K562 (cell line): ENCODE measurements at regions not wholly inside any gene's neighbourhood (a gene's known extent, or its start where the extent isn't known, plus 50 kb on each side); places are given as distances from the start of the nearest gene placed in this dataset.

Experiments used
- ATF1 ChIP-seq, 2 experiments: fragments of 450-650 bp in 1 of 2; IDR thresholded peaks; 2 replicates each; pipeline ENCODE4 v1.6.1; 2016; ENCODE audit warnings: missing compliant biosample characterization in 1 of 2, missing genetic modification characterization in 1 of 2
- ATF7 ChIP-seq: fragments of 450-650 bp; IDR thresholded peaks from 2 replicates; pipeline ENCODE4 v1.7.1; 2014; ENCODE audit warnings: mild to moderate bottlenecking, moderate library complexity
- C11orf30 ChIP-seq: fragments of 450-650 bp; IDR thresholded peaks from 2 replicates; pipeline ENCODE4 v1.6.1; 2016; ENCODE audit warnings: low read depth, mild to moderate bottlenecking
- DMBX1 ChIP-seq: fragments of 250-450 bp; sonication (Bioruptor Pico); IDR thresholded peaks from 2 replicates; pipeline ENCODE4 v1.8.0; 2022; ENCODE audit warnings: inconsistent platforms, mild to moderate bottlenecking, moderate library complexity, borderline replicate concordance
- E2F4 ChIP-seq: sonication (generic); formaldehyde crosslinking; IDR thresholded peaks from 2 replicates; pipeline ENCODE4 v1.8.0; 2022; ENCODE audit warnings: mild to moderate bottlenecking, low read depth, missing genetic modification reagents
- E2F6 ChIP-seq, 2 experiments: IDR thresholded peaks; 2 replicates each; pipeline ENCODE4 v1.6.1; 2011; ENCODE audit warnings: borderline replicate concordance in 1 of 2, control low read depth in 1 of 2, low read depth in 1 of 2, low read length in 1 of 2, mild to moderate bottlenecking in 1 of 2, mixed read lengths in 1 of 2, moderate library complexity in 1 of 2; ENCODE audit not compliant: insufficient read depth in 1 of 2, insufficient read length in 1 of 2, poor library complexity in 1 of 2, severe bottlenecking in 1 of 2; ENCODE audit errors: extremely low read depth in 1 of 2
- ESRRA ChIP-seq: fragments of 450-650 bp; IDR thresholded peaks from 2 replicates; pipeline ENCODE4 v1.6.1; 2014; ENCODE audit warnings: low read depth, mild to moderate bottlenecking, moderate library complexity, borderline replicate concordance
- FOXA1 ChIP-seq: fragments of 450-650 bp; IDR thresholded peaks from 2 replicates; pipeline ENCODE4 v1.6.1; 2016; ENCODE audit warnings: mild to moderate bottlenecking, borderline replicate concordance
- FOXK2 ChIP-seq, 2 experiments: fragments of 450-650 bp; IDR thresholded peaks in 1 of 2; conservative IDR thresholded peaks in 1 of 2; 2 replicates each; pipeline ENCODE4 v1.6.1; 2016; ENCODE audit warnings: low read depth in 2 of 2, mild to moderate bottlenecking in 1 of 2
- GATA2 ChIP-seq: sonication (generic); formaldehyde crosslinking; IDR thresholded peaks from 2 replicates; pipeline ENCODE4 v1.4.0; 2020; ENCODE audit warnings: mild to moderate bottlenecking, missing genetic modification reagents
- KLF1 ChIP-seq: fragments of 450-650 bp; IDR thresholded peaks from 2 replicates; pipeline ENCODE4 v1.6.1; 2016; ENCODE audit warnings: missing genetic modification characterization, missing compliant biosample characterization
- NELFE ChIP-seq: IDR thresholded peaks from 2 replicates; pipeline ENCODE4 v1.6.1; 2011; ENCODE audit warnings: mild to moderate bottlenecking; ENCODE audit not compliant: insufficient read depth, insufficient read length
- NFE2L1 ChIP-seq: fragments of 450-650 bp; IDR thresholded peaks from 2 replicates; pipeline ENCODE4 v1.6.1; 2016; ENCODE audit warnings: missing genetic modification characterization, low read depth, mild to moderate bottlenecking, missing compliant biosample characterization, moderate library complexity, borderline replicate concordance
- PCBP1 ChIP-seq: fragments of 200-400 bp; formaldehyde crosslinking; IDR thresholded peaks from 2 replicates; pipeline ENCODE4 v1.6.1; 2018; ENCODE audit warnings: mild to moderate bottlenecking, low read depth, low read length; ENCODE audit not compliant: poor library complexity, severe bottlenecking
- POLR2A ChIP-seq: fragments of 450-650 bp; conservative IDR thresholded peaks from 2 replicates; pipeline ENCODE4 v1.6.1; 2016
- PRPF4 ChIP-seq: fragments of 200-400 bp; formaldehyde crosslinking; IDR thresholded peaks from one replicate; pipeline ENCODE4 v1.6.1; 2017; ENCODE audit warnings: low read length, low read depth, mild to moderate bottlenecking; ENCODE audit not compliant: insufficient read depth, poor library complexity, severe bottlenecking
- RBM34 ChIP-seq: fragments of 200-400 bp; formaldehyde crosslinking; IDR thresholded peaks from 2 replicates; pipeline ENCODE4 v1.6.1; 2018; ENCODE audit warnings: low read length, borderline replicate concordance; ENCODE audit not compliant: insufficient read depth
- RERE ChIP-seq: sonication (generic); formaldehyde crosslinking; IDR thresholded peaks from 2 replicates; pipeline ENCODE4 v1.8.0; 2023; ENCODE audit warnings: missing genetic modification reagents, mild to moderate bottlenecking, borderline replicate concordance
- SMARCE1 ChIP-seq: fragments of 450-650 bp; IDR thresholded peaks from 2 replicates; pipeline ENCODE4 v1.7.1; 2016; ENCODE audit warnings: mild to moderate bottlenecking
- STAT5B ChIP-seq: fragments of 250-450 bp; sonication (Bioruptor Pico); IDR thresholded peaks from 2 replicates; pipeline ENCODE4 v1.8.0; 2021; ENCODE audit warnings: mild to moderate bottlenecking, inconsistent platforms
- TAF9B ChIP-seq: fragments of 450-650 bp; IDR thresholded peaks from 2 replicates; pipeline ENCODE4 v1.6.1; 2018; ENCODE audit warnings: mild to moderate bottlenecking; ENCODE audit not compliant: partially characterized antibody
- ZNF217 ChIP-seq: sonication (generic); formaldehyde crosslinking; IDR thresholded peaks from 2 replicates; pipeline ENCODE4 v1.8.0; 2022; ENCODE audit warnings: mild to moderate bottlenecking, missing genetic modification reagents
- ZNF699 ChIP-seq: fragments of 250-450 bp; sonication (Bioruptor Pico); IDR thresholded peaks from 2 replicates; pipeline ENCODE4 v1.8.0; 2021; ENCODE audit warnings: mild to moderate bottlenecking, moderate library complexity; ENCODE audit not compliant: insufficient replicate concordance

GRCh38 chr1:172980456-172980855, 70.3 kb downstream of the TNFSF18 start (continued):
- TF ChIP-seq E2F4 (CRISPR knock-in tag) (no peak), ZNF699 (CRISPR knock-in tag) (no peak), KLF1 (tag) (no peak), NELFE (no peak), GATA2 (CRISPR knock-in tag) (no peak), ZNF217 (CRISPR knock-in tag) (no peak), DMBX1 (CRISPR knock-in tag) (no peak), ESRRA (no peak), PCBP1 (no peak), FOXK2 (conservative IDR thresholded peaks at IDR 0.05 in 1 of 2, IDR thresholded peaks at IDR 0.05 in 1 of 2; ENCODE audit: low read depth in 2 of 2) (no peak), C11orf30 (peak; percentile 63), FOXA1 (no peak), RBM34 (no peak), ATF1 (CRISPR knock-in tag; IDR thresholded peaks at IDR 0.05) (no peak), ATF1 (tag; IDR thresholded peaks at IDR 0.05) (no peak), ATF7 (no peak), PRPF4 (no peak), E2F6 (IDR thresholded peaks at IDR 0.05; ENCODE audit: borderline replicate concordance in 1 of 2, extremely low read depth in 1 of 2, insufficient read depth in 1 of 2, insufficient read length in 1 of 2, low read depth in 1 of 2, low read length in 1 of 2, poor library complexity in 1 of 2, severe bottlenecking in 1 of 2) (no peak), TAF9B (no peak), NFE2L1 (tag) (peak; percentile 74; the same call in 1 of the 2 replicates), RERE (CRISPR knock-in tag) (no peak), POLR2A (no peak), STAT5B (CRISPR knock-in tag) (no peak), SMARCE1 (no peak)
